ENCODE measurements at regions not wholly inside any gene's neighbourhood (a gene's known extent, or its start where the extent isn't known, plus 50 kb on each side); places are given as distances from the start of the nearest gene placed in this dataset.

DNA sequence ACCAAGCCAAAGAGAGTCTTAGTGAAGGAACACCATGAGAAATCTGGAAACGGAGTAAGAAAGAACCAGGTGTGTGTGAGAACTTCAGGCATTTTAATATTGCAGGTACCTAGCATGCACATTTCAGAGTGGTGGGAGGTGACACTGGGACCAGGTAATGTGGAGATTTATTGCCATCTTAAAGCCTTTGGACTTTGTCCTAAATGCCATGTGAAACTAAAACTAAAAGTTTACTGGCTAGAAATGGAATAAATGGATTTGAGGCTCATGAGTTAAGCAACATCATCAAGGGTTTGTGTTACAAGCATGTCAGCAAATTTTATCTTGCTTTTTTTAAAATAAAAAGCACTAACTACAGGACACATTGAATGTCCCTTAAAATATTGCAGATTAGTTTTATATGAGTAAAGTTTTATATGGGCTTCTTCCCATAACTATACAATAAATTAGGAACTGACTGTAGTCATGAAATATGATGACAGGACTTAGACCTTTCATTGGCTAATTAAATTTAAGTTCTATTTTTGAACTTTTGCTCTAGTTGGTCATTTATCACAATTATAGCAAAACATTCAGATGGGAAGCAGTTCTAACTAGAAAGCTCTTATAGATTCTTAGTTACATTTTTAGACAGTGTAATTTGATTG lies 721.1 kb upstream of the NOVA1 start:
- ChIA-PET POLR2A (no interaction called here), CTCF (no interaction called here)
- Histone ChIP-seq H3K4me3 (ENCODE audit: low read depth, low read length) (no peak overlapping the region), H3K27ac (ENCODE audit: extremely low read depth, low read depth, low read length) (no peak overlapping the region), H3K36me3 (ENCODE audit: control insufficient read depth in 2 of 2, insufficient read depth in 1 of 2, low read length in 2 of 2) (no peaks in the 10 kb centered on the region), H3K4me1 (ENCODE audit: control insufficient read depth, insufficient read depth, low read length) (no peaks in the 10 kb centered on the region), H3K9me3 (ENCODE audit: control insufficient read depth, insufficient read depth, low read depth, low read length) (no peaks in the 10 kb centered on the region)
- TF ChIP-seq ZBTB48 (tag by site-specific recombination; IDR thresholded peaks at IDR 0.05) (no peak), RBAK (tag by site-specific recombination; IDR thresholded peaks at IDR 0.05) (no peak), ZNF530 (tag by site-specific recombination; IDR thresholded peaks at IDR 0.05; ENCODE audit: low read depth) (no peak)
- TF ChIP-seq, protein P1, sequence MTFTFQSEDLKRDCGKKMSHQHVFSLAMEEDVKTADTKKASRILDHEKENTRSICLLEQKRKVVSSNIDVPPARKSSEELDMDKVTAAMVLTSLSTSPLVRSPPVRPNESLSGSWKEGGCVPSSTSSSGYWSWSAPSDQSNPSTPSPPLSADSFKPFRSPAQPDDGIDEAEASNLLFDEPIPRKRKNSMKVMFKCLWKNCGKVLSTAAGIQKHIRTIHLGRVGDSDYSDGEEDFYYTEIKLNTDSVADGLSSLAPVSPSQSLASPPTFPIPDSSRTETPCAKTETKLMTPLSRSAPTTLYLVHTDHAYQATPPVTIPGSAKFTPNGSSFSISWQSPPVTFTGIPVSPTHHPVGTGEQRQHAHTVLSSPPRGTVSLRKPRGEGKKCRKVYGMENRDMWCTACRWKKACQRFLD (tag by site-specific recombination; IDR thresholded peaks at IDR 0.05): no peak
- TF ChIP-seq, protein P2, sequence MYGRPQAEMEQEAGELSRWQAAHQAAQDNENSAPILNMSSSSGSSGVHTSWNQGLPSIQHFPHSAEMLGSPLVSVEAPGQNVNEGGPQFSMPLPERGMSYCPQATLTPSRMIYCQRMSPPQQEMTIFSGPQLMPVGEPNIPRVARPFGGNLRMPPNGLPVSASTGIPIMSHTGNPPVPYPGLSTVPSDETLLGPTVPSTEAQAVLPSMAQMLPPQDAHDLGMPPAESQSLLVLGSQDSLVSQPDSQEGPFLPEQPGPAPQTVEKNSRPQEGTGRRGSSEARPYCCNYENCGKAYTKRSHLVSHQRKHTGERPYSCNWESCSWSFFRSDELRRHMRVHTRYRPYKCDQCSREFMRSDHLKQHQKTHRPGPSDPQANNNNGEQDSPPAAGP (tag by site-specific recombination; IDR thresholded peaks at IDR 0.05): no peak

DNA sequence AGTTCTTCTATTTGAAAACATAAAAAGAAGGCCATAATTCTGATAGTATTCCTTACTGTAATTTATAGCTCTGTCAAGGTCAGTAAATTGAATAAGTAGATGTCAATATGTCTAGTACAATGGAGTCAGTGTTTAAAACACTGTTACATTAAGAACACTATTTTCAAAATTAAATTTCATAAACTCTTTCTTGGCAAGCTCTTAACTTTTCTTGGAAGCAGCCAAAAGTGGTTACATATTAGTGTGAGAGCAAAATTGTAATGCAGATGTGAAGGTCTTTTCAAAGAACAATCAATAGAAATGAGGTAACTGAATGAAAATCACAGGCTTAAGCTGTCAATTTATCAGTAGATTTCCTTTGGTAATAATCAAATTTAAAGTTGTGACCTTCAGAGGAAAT lies 722.4 kb upstream of the NOVA1 start:
- ChIA-PET POLR2A (no interaction called here), CTCF (no interaction called here)
- H3K27ac ChIP-seq (ENCODE audit: extremely low read depth, low read depth, low read length): no peak overlapping the region
- H3K9me3 ChIP-seq (ENCODE audit: control insufficient read depth, insufficient read depth, low read depth, low read length): no peaks in the 10 kb centered on the region
- TF ChIP-seq, protein P3, sequence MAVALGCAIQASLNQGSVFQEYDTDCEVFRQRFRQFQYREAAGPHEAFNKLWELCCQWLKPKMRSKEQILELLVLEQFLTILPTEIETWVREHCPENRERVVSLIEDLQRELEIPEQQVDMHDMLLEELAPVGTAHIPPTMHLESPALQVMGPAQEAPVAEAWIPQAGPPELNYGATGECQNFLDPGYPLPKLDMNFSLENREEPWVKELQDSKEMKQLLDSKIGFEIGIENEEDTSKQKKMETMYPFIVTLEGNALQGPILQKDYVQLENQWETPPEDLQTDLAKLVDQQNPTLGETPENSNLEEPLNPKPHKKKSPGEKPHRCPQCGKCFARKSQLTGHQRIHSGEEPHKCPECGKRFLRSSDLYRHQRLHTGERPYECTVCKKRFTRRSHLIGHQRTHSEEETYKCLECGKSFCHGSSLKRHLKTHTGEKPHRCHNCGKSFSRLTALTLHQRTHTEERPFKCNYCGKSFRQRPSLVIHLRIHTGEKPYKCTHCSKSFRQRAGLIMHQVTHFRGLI (tag by site-specific recombination; IDR thresholded peaks at IDR 0.05): no peak
- no peak overlapping the region for H3K4me3 ChIP-seq (ENCODE audit: low read depth, low read length)
- H3K4me1 ChIP-seq (ENCODE audit: control insufficient read depth, insufficient read depth, low read length): no peaks in the 10 kb centered on the region
- H3K36me3 ChIP-seq (ENCODE audit: control insufficient read depth in 2 of 2, insufficient read depth in 1 of 2, low read length in 2 of 2): no peaks in the 10 kb centered on the region

DNA sequence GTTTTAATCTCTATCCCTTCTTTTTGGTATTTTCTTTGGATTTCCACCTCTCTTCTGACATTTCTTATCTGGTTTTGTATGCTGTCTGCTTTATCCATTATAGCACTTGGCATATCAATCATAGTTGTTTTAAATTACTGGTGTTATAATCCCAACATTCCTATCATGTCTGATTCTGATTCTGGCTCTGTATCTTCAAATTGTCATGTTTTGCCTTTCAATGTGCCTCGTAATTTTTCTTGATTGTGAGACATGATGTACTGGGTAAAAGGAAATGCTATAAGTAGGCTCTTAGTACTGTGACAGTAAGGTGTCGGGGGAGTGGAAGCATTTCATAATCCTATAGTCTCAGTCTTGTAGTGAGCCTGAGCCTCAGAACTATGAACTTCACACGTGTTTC lies 729.3 kb upstream of the NOVA1 start:
- Histone ChIP-seq H3K36me3 (ENCODE audit: control insufficient read depth in 2 of 2, insufficient read depth in 1 of 2, low read length in 2 of 2) (no peaks in the 10 kb centered on the region), H3K9me3 (ENCODE audit: control insufficient read depth, insufficient read depth, low read depth, low read length) (no peaks in the 10 kb centered on the region), H3K27ac (ENCODE audit: extremely low read depth, low read depth, low read length) (no peak overlapping the region), H3K4me3 (ENCODE audit: low read depth, low read length) (no peak overlapping the region), H3K4me1 (ENCODE audit: control insufficient read depth, insufficient read depth, low read length) (no peaks in the 10 kb centered on the region)
- ChIA-PET CTCF (no interaction called here), POLR2A (no interaction called here)
- TF ChIP-seq ZNF311 (tag by site-specific recombination; IDR thresholded peaks at IDR 0.05; ENCODE audit: borderline replicate concordance): no peak
- TF ChIP-seq, protein P3 (tag by site-specific recombination; IDR thresholded peaks at IDR 0.05): no peak
- no peak for TF ChIP-seq OSR2 (tag by site-specific recombination; IDR thresholded peaks at IDR 0.05)
- no peak for TF ChIP-seq ZNF658 (tag by site-specific recombination; IDR thresholded peaks at IDR 0.05)
- no peak for TF ChIP-seq YY1 (tag by site-specific recombination; IDR thresholded peaks at IDR 0.05)
- no peak for TF ChIP-seq PRDM1 (tag by site-specific recombination; IDR thresholded peaks at IDR 0.05)
- TF ChIP-seq ZNF175 (tag by site-specific recombination; IDR thresholded peaks at IDR 0.05): no peak
- no peak for TF ChIP-seq ZNF426 (tag by site-specific recombination; IDR thresholded peaks at IDR 0.05)
- no peak for TF ChIP-seq WT1 (tag by site-specific recombination; IDR thresholded peaks at IDR 0.05)
- no peak for TF ChIP-seq ZNF140 (tag by site-specific recombination; IDR thresholded peaks at IDR 0.05)
- TF ChIP-seq ZNF416 (tag by site-specific recombination; IDR thresholded peaks at IDR 0.05): no peak
- TF ChIP-seq, protein P4, sequence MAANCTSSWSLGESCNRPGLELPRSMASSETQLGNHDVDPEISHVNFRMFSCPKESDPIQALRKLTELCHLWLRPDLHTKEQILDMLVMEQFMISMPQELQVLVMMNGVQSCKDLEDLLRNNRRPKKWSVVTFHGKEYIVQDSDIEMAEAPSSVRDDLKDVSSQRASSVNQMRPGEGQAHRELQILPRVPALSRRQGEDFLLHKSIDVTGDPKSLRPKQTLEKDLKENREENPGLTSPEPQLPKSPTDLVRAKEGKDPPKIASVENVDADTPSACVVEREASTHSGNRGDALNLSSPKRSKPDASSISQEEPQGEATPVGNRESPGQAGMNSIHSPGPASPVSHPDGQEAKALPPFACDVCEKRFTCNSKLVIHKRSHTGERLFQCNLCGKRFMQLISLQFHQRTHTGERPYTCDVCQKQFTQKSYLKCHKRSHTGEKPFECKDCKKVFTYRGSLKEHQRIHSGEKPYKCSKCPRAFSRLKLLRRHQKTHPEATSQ (tag by site-specific recombination; IDR thresholded peaks at IDR 0.05): no peak
- no peak for TF ChIP-seq ZNF664 (tag by site-specific recombination; IDR thresholded peaks at IDR 0.05)
- TF ChIP-seq ZNF433 (tag by site-specific recombination; IDR thresholded peaks at IDR 0.05; ENCODE audit: low read depth): no peak

Data from HEK293 (cell line).